GM12892 (cell line): ENCODE measurements at regions not wholly inside any gene's neighbourhood (a gene's known extent, or its start where the extent isn't known, plus 50 kb on each side); places are given as distances from the start of the nearest gene placed in this dataset.

Experiments
- POLR2A ChIP-seq: IDR thresholded peaks from 2 replicates; pipeline ENCODE4 v1.6.1; 2011; ENCODE audit warnings: low read depth, low read length, control low read depth
- POLR2AphosphoS5 ChIP-seq: IDR thresholded peaks from 2 replicates; pipeline ENCODE4 v1.6.1; 2011; ENCODE audit warnings: low read depth, low read length, control low read depth

DNA sequence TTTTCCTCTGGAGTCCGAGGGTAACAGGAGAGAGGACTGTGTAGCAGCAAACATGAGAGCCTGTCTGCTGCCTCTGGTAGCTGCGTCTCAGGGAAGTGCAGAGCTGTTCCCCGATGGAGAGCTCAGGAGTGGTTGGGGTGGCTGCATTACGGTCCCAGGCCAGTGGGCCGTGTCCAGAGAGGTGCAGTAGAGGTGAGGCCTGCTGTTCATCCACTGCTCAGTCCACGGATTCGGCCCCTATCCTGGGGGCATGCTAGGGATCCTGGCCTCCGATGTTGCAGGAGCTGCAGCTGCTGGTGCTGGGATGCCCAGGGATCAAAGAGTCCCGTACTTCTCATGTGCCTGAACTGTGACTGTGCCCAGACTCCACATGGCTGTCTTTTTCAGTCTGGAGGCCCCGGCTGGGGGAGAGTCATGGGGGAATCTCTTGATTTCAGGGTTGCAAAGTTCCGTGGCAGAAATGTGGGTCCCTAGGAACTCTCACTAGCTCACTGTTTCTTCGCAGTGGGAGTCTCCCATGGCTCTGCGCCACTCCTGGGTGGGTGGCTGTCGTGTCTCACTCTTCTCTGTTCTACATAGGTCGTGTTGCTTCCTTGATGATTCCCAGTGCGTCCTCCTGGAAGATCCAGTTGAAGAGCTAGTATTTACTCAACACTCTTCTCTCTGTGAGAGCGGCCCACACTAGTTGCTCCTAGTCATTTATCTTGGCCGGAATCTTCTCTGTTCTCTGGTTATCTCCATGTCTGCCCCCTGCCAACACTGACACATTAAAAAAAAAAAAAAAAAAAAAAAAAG is 109.5 kb upstream of the CENPE start:
- TF ChIP-seq POLR2A (no peak), POLR2AphosphoS5 (no peak)
